GM19455 (cell line): ENCODE measurements at regions not wholly inside any gene's neighbourhood (a gene's known extent, or its start where the extent isn't known, plus 50 kb on each side); places are given as distances from the start of the nearest gene placed in this dataset.

Experiments
- ATAC-seq: cut with Tn5 transposase; IDR thresholded peaks from one replicate; pipeline ENCODE4 v1.9.1; 2021; ENCODE audit not compliant: unreplicated experiment

- no peak for ATAC-seq
These were observed 213.0 kb upstream of the TBC1D5 start for GRCh38 chr3:17955411-17955810.

DNA sequence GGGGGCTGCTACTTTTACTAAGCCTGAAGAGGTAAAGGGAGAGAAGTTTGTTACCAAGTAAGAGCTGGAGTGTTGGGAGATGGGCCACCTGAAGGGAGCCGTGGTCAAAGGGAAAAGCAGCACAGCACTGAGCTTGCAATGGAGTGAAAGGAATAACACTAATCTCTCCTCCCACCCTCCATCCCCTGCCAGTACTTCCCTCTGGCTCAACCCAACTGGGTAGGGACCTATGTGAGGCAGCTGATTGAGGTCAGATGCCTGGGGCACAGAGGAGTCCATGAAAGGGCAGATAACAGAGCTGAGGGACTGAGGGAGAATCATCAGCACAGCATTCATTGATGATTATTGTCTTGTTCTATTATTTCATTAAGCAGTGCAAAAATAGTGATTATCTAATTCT lies 212.4 kb upstream of the TBC1D5 start:
- no peak for ATAC-seq

DNA sequence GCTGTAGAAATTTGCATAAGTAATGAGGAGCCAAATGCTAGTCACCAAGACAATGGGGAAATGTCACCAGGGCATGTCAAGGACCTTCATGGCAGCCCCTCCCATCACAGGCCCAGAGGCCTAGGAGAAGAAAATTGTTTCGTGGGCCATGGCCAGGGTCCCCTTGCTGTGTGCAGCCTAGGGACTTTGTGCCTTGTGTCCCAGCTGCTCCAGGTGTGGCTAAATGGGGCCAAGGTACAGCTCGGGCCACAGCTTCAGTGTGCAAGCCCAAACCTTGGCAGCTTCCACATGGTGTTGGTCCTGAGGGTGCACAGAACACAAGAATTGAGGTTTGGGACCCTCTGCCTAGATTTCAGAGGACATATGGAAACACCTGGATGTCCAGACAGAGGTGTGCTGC lies 208.8 kb upstream of the TBC1D5 start:
- ATAC-seq: no peak

DNA sequence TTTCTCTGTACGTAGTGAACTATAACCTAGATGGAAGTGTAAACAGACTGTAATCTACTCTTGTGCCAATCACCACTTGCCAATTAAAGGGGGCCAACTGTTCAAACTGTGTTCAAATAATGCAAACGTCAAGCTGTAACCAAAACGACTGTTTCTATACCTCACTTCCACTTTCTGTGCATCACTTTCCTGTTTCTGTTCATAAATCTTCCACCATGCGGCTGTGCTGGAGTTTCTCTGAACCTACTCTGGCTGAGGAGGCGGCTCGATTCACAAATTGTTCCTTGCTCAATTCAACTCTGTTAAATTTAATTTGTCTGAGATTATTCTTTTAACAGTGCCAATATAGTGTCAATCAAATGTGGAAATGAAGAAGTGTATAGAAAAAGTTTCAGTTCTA lies 206.7 kb upstream of the TBC1D5 start:
- ATAC-seq: no peak

DNA sequence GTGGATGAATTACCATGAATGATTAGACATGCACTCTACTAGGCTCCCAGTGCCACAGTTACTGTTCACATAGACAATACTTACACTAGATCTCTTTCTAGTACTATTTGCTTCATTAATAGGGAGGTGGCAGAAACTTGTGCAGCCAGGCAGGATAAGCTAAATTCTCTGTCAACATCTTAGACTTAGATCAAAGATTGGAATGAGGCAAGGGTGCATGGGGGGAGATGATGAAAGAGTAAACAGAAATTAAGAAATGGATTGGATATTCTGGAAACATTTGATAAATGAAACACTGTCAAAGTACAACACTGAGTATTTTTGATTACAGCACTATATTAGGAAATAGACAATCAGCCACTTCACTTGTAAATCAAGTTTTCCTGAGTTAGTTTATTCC lies 205.4 kb upstream of the TBC1D5 start:
- no peak for ATAC-seq

GRCh38 chr3:17946619-17947018 lies 204.2 kb upstream of the TBC1D5 start:
- ATAC-seq: no peak

DNA sequence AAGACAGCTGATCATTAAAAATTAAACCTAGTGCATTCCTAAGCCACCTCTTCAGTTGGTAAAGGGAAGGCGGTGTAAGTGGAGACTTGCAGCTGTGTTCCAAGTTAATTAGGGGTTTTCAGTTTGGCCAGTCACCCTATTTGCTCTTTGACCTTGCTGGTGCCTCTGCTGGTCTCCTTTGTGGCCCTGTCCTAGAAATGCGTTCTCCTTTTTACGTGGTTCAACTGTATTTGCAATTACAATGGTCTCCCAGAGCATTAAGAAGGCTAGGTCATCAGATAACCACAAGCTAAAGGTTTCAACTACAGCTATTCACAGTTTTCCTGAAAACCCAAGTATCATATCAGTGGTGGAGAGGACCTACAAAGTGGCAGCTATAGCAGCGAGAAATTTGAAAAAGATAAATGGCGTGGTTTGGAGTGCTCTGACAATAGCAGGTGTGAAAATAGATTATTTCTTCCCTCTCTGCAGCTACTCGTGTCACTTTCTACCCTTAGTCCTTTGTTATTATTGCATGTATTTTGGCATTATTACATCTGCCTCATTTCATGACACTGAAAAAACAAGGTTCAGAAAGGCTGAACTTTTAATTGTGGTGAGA lies 203.5 kb upstream of the TBC1D5 start:
- ATAC-seq: no peak

DNA sequence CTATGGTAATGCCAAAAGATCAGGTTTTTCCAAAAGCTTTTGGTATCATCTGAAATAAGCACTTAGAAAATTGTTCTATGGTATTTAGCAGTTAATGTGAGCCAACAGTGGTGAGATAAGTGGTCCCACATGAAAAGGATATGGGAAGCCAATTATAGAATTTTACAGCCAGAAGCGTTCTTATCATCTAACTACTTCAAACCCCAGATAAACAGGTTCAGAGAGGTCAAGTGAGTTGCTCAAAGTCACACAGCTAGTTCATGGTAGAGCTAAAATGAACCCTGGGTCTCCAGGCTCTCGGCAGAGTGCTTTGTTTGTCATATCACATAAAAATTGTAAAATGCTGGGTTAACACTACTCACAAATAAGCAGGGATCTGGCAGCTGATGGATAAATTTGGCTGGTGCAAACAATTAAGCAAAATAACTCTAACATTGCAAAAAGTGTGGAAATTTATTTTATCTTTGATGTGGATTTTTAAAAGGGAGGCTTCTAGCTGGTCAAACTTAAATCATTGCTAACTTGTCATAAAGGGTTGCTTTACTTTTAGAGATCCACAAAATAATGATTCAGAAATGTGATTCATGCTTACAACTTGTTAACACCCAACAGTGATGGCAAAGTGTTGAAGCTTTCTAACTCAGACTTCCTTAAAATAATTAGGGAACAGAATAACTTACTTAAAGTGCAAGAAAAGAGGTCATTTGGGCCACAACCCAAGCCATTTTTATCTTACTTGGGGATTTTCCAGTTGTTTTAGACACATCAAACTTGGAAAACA lies 202.8 kb upstream of the TBC1D5 start:
- ATAC-seq: no peak

DNA sequence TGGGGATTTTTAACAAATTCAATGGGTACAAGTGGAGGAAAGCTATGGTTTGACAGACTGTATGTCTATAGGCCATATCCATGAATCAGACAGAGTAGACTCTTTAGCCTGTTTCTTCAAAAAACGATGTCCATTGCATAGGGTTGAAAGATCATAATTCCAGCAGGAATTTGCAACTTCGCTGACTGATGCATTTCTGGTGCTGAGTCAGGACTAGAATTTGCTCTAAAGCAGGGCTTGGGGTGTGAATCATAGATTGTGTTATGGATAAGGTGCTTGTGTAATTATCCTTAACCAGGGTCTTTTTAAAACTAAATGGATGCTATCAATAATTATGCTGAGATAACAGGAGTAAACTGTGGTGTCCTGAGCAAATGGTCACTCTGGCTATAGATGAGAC lies 200.4 kb upstream of the TBC1D5 start:
- no peak for ATAC-seq

- no peak for ATAC-seq
These were observed 199.3 kb upstream of the TBC1D5 start for GRCh38 chr3:17941766-17942165.

- ATAC-seq: no peak
These were observed 198.7 kb upstream of the TBC1D5 start for GRCh38 chr3:17941152-17941551.

DNA sequence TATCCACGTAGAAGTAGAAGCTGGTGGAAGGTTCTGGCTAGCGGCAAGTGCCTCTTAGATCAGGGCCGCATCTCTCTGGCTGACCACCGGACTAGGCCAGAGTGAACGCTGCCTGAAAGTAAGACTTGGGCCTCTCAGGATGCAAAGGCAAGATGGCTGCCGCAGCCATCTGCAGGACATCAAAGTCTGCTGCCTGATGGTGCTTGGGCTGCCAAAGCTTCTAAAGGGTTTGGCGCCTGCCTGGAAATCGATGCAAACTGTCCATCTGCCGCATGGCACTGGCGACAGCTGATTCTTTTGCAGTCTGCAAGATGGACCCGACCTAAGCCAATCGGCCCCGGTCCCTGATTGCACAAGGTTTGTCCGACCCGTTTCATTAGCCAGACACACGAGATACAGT lies 196.7 kb upstream of the TBC1D5 start:
- ATAC-seq: no peak

GRCh38 chr3:17938313-17938712 lies 195.9 kb upstream of the TBC1D5 start:
- ATAC-seq: no peak

- ATAC-seq: no peak
These were observed 194.5 kb upstream of the TBC1D5 start for GRCh38 chr3:17936736-17937480.

DNA sequence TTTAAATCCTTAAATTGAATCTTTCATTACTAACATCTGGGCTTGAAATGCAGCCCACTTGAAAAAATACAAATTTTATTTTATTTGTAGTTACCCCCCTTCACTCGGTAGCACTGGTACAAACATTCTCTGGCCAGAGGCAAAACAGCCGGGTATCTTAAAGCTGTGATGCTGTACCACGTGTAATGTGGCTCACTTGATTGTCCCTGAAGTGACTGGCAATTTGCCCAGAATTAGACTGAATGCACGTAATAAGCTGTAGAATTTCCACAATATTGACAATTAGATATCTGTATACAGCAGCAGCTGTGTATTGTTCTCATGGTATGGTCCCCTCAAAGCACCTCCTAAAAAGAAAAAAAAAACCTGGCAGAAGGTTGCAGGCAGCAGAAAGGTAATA lies 192.8 kb upstream of the TBC1D5 start:
- no peak for ATAC-seq

GRCh38 chr3:17932136-17932771 lies 189.8 kb upstream of the TBC1D5 start:
- no peak for ATAC-seq

DNA sequence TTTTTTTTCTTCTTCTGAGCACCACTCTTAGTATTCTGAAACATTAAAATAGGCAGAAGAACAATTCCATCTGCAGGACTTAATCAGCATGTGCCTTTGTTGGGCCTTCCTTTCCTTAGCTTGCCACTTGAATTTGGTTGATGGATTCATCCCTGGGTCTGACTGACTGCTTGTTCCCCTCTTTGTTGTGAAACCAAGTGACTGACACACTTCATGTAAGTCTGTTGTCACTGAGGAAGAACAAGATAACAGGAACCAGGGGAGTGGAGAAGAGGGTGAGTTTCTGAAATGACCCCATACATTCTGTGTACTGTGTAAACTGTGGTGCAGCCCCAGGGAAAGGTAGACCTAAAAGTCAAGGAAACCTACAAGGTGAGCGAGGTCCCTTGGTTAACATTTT lies 188.7 kb upstream of the TBC1D5 start:
- ATAC-seq: no peak

DNA sequence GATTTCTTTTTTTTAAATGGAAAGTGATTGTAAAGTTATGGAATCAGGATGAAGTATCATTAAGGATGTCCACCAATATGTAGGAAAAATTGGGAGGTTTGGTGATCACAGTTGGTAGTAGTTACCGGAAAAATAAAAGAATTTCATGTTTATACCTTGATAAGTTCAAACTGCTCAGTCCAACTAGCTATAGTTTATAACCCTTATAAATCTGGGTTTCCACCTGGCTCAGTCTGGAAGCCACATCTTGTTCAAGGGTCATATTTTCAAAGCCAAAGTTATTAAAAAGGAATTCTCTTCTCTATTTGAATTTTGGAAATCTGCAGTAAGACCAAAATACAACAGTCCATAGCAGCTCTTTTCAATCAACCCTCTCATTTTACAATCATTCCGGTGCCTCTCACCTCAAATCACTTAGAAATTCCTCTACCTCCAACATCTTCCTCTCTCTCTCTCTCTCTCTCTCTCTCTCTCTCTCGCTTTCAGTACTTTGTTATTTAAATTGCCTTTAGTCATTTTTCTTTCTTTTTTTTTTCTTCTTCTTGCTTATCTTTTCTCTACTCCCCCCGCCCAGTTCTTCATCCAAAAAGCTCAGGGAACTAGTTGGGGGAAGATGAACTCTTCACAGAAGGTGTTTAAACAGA lies 186.2 kb upstream of the TBC1D5 start:
- no peak for ATAC-seq

DNA sequence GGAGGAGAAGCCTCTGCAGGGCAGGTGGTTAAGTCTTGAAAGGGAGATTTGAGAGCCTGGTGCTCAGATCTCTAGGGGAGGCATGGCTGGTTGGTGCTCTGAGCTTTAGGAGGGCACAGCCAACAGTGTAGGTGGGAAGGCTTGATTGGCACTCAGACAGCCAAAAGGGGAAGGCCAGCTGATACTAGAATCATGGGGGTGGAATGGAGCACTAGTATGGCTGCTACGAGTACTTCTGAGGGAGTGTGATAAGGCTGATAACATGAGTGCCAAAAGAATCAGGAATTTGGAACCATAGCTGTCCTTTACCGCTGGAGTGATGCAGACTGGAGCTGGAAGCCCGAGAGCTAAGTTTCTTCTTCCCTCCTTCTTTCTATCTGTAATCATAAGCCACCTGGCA lies 184.6 kb upstream of the TBC1D5 start:
- ATAC-seq: no peak

- ATAC-seq: no peak
These were observed 172.9 kb upstream of the TBC1D5 start for GRCh38 chr3:17915341-17915740.

DNA sequence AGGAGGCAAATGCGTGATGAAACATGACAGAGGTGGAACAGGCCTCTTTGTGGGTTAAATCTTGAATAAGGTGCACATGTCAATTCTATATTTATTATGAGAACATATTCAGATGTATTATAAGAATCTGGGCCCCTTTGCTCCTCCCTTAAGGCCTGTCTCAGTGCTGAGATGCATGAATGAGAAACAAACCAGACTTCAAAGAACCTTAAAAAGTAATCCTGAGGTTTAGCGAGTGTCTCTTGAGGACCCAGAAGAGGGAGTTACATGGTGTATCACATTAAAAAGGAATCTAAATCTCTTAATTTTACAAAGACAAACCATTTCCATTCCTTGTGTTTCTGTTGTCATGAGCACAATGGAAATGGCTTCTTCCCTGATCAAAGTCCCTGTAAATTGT lies 170.9 kb upstream of the TBC1D5 start:
- ATAC-seq: no peak
